HG03469 (cell line): ENCODE measurements at regions not wholly inside any gene's neighbourhood (a gene's known extent, or its start where the extent isn't known, plus 50 kb on each side); places are given as distances from the start of the nearest gene placed in this dataset.

ENCODE experiments used
- ATAC-seq: cut with Tn5 transposase; IDR thresholded peaks from one replicate; pipeline ENCODE4 v1.9.1; 2021; ENCODE audit warnings: mild to moderate bottlenecking, moderate library complexity, moderate number of reproducible peaks; ENCODE audit not compliant: unreplicated experiment

DNA sequence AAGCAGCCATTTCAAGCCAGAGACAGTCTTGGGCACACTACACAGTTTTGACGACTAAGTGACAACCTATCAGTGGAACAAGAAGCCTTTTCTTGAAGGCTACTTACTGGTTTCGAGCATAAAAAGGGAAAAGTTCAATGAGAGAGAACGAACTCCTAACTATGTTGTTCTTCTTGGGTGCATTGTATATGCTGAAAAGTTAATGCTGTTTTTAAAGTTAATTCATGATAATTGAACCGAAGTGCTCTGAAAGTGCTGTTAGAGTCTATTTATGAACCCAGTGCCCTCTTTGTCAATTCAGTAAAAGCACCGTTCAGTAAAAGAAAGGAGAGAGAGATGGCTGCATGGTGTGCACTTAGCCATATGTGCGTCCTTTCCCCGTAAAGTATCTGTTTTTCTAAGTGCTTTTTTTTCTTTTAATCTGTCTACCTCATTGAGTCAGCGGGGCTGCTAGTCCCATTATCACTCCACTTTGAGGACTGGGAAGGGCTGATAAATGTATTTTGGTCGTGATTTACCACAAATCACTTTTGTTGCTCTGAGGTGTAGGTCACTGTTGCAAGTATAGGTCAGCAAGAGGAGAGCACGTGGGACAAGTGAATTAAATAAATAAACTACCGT is 380.7 kb upstream of the GOLIM4 start:
- no peak for ATAC-seq

DNA sequence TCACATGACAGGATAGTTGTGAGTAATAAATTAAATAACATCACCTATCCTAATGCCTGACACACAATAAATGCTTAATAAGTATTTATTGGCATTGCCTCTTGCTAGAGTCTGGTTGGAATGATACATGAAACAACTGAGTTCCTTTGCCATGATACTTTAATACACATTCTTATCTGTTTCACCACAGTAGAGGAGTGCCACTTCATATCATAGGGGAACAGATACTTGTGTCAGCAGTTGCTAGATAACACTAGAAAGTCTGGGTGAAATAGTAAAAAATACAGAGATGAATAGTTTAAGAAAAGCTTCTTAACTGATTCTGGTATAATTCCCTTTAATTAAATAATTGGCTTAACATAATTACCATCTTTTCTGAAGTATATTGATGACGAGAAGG is 380.0 kb upstream of the GOLIM4 start:
- no peak for ATAC-seq

DNA sequence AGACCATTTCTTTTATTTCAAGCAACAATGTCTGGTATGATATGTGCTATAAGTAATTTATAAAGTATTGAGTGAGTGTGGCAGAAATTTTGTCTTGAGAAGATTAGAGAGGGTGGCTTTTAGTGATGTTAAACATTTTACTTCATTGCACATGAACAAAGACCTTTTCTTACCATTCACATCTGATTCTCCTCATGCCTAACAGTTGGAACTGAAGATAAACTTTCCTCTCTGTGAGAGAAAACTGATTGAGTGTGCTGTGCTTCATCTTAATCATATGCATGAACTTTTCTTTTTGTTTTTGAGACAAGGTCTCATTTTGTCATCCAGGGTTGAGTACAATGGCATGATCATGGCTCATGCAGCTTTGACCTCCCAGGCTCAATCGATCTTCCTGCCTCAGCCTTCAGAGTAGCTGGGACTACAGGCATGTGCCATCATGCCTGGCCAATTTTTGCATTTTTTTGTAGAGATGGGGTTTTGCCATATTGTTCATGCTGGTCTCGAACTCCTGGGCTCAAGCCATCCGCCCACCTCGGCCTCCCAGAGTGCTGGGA is 377.7 kb upstream of the GOLIM4 start:
- ATAC-seq: no peak

DNA sequence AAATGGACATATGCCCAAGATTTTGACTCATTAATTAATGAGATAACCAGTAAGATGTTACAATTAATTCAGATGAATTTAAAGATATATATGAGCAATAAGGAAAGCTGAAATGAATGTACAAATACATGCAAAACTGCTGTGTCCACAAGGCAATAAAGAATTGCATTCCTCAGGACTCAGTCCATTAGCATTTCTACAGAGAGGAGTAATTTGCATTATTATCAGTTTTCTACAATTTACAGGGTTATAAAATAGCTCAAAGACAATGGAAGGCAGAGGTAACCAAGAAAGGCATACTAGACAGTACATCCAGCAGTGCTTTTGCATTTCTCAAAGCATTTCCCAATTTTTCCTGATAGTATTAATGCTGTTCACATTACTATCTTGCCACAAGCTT is 377.1 kb upstream of the GOLIM4 start:
- ATAC-seq: no peak

DNA sequence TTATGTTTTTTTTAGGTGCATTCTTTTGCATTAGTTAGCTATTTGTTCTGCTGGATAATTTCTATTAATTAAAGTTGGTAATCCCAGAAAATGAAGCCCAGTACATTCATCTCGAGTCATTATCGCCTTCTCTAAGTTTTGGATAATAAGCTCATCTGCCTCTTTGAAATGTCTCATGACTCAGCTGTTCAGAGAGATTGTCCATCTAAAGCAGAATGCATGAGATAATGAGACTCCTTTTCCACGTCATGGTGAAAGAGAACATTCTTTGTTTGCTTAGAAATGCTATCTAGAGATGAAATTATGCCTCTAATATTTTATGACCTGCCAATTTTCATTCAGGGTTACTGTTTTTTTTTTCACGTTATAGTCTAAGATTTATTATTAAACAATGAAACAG is 374.7 kb upstream of the GOLIM4 start:
- ATAC-seq: no peak

DNA sequence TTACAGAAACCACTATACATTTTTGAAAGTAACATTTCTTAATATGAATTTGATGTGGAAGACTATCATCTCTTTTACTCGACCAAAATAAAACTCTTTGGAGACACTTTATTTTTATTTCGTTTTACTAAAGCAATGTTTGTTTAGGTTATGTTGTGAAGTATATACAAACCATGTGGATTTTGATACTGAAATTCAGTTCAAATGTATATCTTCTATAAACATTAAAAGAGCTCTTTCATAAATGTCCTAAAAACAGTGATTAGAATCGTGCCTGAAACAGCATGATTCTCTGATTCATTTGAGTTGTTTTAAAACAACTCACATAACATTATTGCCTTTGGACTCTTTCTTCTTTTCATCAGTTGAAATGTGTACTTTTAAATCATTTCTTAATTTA is 373.7 kb upstream of the GOLIM4 start:
- no peak for ATAC-seq

DNA sequence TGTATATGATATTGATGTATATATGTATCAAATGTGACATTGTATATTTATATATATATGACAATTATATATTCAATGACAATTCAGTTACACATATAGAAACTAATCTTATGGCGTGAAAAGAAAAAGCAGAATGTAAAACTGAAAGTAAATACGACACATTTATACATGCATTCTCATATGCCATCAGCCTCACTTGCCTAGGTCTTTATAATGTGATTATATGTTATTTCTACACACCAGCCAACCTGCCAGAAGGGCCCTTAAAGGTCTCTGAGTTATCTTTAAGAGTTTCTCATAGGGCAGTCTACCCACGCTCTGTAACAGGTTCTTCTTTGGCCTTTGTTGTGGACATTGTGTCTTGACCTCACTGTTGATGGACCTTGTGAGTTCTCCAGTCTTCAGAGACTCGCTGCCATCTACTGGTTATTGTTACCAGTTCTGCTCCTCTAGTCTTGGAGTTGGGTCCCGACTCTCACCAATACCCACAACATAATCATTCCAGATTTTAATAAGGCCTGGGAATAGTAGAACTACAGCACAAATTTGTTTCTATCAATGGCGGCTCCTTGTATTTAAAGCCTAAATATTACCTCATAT is 371.5 kb upstream of the GOLIM4 start:
- ATAC-seq: peak; percentile 63

DNA sequence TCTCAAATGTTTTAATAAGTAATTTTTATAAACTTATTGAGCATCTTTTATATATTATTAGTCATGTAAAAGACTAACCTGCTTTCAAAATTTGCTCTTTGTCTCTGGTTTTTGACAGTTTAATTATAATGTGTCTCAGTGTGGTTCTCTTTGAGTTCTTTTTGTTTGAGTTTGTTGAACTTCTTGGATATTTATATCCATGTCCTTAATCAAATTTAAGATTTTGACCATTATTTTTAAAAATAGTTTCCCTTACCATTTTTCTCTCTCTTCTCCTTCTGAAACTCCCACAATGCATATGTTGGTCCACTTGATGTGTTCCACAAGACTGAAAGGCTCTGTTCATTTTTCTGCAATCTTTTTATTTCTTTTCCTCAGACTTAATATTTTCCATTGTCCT is 366.1 kb upstream of the GOLIM4 start:
- no peak for ATAC-seq

DNA sequence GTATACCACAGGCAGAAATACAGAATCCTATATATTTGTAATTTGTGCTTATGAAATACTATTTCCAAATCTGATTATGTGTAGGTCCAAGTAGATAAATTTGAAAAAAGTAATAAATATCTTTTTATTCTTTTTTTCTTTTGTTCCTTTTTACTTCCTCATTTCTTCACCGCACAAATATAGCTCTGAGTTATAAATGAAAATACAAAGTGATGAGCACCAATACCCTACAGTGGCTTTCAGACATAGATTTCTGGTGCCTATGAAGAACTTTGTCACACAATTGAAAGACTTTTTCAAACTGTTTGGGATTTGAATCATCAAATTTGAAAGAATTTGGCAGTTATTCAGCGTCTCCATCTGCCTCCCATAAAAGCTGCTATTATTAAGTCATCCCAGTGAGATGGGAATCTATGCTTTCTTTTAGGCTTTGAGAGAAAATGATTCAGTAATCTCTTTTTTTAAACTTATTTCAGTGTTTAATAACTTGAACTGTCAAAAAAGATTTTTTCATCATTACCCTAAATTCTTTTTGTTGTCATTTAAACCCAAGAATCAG is 363.6 kb upstream of the GOLIM4 start:
- no peak for ATAC-seq

DNA sequence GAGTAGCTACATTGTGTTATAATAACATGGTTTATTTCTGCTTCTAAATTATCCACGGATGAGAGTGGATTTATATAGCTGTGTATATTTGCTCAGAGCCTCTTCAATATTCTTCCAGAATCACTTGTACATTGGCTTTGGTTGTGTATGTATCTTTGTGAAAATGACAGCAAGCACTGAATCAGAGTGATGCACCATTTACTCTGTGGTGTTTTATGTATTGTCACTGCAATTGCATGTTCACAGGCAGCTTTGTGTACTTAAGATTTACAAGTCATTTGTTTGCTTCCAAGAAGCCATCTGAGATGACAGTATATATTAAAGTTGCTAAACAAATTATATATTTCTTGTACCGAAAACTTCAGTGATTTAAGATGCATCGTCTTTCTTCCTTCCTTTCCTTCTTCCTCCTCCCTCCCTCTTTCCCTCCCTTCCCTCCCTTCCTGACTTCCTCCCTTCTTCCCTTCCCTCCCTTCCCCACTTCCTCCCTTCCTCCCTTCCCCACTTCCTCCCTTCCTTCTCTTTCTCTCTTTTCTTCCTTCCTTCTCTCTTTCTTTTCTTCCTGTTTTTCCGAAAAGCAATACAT is 362.3 kb upstream of the GOLIM4 start:
- ATAC-seq: no peak

DNA sequence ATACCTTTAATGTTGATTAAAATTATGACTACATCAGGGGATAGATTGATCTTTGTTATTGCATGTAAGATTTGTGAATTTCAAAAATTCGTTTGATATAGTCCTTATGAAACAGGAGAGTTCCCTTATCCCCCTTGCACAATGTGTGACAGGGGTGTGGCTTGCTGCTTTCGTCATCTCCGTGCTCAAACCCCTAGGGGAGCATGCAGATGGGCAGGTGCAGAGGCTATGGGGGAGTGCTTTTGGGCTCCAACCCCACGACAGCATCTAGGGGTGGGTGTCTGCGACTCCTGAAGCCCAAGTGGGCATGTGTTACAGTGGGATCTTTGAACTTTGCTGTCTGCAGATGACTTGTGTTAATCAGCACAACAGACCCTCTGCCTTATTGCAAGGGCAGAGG is 360.1 kb upstream of the GOLIM4 start:
- no peak for ATAC-seq

DNA sequence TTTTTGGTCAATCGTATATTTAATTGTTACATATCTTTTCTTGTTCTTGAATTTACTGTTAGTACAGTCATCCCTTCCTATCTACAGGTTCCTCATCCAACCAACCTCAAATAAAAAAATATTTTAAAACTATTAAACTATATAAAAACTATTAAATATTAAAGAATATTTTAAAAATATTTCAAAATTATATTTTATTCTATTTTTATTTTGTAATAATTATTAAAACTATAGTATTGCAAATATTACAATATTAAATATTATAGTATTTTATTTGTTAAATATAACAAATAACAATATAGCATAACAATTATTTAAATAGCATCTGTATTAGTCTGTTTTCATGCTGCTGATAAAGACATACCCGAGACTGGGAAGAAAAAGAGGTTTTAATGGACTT is 357.9 kb upstream of the GOLIM4 start:
- no peak for ATAC-seq

DNA sequence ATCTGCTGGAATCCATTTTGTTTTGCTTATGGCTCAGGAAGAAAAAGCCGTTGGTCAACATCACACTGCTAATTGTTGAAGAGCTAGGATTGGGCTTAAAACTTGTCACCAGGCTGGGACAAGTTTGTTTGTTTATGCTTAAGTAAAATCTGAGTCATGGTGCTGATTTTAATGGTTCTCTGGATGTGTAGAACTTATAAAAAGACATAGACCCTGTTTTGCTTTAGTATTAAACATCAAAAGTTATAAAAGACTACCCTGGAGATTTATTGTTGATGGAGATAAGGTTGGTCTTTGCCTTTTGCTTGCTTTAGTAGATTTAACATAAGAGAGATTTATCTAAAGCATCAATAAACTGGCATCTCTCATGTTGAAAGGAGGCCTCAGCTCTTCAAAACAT is 348.2 kb upstream of the GOLIM4 start:
- no peak for ATAC-seq

DNA sequence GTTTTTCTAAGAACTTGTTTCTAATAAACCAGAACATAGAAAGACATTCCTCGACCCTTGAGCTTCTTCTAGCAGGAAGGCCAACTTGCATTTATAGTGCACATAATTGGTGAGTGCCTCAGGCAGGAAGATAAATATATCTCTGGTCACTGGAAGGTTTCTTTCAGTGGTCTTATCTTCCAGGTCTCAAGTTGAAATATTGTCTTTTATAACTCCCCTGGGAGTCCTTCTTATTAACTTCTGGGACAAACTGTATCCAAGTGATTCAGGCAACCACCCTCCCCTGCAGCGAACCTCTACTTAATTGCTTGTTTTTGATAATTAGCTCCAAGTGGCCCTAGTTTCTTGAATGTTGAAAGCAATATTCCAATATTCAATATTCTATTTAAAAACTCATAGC is 346.8 kb upstream of the GOLIM4 start:
- ATAC-seq: no peak

DNA sequence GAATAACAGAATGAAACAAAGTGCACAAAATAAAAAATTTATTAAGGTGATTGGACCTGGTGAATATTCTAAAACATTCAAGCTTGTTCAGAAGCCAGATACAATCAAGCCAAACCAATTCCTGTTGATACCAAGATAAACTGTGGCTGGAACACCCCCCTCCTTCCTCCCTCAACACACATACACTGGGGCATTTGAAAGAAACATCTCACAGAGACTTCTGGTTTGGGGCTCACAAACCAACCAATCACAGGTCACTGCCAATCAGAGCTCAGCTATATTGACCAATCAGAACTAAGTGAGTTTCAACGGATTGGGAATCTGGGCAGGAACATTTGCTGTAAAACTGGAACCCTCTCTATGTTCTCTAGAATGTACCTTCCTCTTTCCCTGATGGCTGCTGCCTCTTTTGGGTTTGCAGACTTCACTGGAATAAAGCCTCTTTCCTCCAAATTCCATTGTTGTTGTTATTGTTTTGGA is 340.6 kb upstream of the GOLIM4 start:
- no peak for ATAC-seq

DNA sequence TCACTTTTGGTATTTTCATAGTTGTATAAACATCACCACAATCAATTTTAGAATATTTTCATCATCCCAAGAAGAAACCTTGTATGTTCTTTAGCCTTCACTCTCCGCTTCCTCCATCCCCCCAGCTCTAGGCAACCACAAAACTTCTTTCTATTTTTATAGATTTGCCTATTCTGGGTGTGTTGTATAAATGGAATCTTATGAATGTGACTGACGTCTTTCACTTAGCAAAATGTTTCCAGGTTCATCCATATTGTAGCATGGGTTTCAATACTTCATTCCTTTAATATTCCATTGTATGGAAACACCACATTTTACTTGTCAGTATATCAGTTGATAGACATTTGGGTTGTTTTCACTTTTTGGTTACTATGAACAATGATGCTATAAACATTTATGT is 335.8 kb upstream of the GOLIM4 start:
- no peak for ATAC-seq

DNA sequence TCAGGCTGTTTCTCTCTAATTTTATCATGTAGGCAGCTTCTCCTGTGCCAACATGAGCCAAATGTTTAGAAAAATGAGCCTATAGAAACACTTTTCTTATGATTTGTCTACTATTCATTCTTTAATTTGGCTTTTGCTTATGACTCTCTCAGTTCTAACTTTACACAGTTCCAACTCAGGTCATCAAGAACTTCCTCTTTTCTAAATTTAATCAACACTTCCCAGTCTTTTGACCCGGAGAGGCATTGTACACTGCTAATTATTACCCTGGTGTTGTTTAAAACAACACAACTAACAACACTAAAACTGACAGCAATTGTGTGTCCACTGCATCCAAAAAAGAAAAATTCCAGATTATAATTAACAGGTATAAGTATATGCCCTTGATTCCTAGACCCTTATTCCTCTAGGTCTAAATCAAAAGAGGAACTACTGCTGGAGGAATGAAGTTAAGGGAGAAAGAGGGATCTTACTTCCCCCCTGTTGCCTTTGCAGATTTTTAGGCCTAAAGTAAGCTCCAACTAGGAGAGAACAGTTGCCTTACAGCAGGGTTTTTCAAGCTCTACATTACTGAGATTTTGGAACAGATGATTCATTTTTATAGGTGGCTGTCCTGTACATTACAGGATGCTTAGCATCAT is 332.2 kb upstream of the GOLIM4 start:
- peak; percentile 53 for ATAC-seq

DNA sequence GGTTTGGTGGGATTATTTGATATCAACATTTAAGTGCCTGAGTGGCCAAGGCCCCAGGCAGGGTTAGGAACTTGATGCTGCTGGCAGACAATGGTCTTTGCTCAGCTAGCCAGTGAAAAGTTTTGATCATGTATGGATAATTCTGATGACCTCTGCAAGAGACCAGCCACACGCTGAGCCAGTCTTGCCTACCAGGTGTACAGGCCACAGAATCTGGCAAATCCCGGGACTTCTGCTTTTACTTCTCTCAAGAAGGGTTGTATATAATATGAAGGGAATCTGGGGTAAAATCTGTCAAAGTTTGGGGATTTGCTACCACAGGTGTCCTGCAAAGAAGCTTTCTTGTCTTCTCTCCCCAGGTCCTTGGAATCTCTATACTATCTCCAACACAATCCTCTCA is 331.4 kb upstream of the GOLIM4 start:
- ATAC-seq: no peak

DNA sequence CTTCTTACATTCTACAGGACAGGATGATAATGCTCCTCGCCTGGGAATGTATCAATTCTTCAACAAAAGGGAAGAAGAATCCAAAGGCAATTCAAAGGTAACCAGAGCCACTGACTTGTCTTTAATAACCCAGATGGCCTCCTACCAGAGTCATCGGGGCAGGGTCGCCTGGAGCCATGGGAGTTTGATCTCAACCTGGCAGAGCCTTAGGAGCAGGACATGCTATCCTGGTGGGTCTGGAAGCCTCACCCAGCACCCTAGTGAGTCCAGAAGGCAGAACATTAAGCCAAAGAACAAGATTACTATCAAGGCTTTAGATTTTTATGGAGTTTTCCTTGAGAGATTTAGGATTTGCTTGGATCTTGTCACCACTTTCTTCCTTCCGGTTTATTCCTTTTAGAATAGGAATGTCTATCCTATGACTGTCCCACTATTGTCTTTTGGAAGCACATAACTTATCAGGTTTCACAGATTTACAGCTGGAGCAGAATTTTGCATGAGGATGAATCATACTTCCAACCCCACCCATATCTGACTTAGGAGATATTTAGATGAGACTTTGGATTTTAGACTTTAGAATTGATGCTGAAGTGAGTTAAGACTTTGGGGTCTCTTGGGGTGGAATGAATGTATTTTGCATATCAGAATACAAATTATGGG is 330.3 kb upstream of the GOLIM4 start:
- no peak for ATAC-seq

DNA sequence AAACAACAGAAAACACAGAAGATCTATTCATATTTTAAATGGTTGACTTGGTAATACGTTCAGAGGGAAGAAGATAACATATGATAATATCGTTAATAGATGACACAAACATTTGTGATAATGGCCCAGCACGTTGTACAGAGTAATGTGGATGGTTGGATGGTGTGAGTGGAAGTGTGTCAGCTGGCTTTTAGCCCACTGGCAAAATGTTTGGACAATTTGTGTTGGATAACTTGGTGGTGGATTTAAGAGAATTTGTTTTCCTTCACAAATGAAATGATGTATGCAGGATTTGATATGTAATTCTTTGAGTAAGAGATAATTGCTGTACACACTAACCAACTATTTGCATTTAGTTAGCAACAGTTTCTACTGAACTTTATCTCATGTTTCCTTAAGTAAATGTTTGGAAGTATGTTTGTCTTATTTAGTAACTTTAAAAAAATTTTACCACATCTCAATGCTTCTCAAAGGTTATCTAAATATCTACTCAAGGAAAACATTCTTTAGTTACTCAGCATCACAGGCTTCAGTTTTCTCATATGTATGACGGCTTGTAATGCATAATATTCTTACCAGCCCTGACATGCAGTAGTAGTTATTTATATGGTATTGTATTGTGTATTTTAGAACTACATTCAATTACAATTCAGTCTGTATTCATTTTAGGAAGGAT is 328.5 kb upstream of the GOLIM4 start:
- ATAC-seq: no peak
